Fibroblast of the aortic adventitia (primary cell): ENCODE measurements at regions not wholly inside any gene's neighbourhood (a gene's known extent, or its start where the extent isn't known, plus 50 kb on each side); places are given as distances from the start of the nearest gene placed in this dataset.

Source experiments
- DNase-seq: peaks from one replicate; pipeline ENCODE4 v3.0.0-alpha.2; 2010; ENCODE audit warnings: low read depth
- H3K4me3 ChIP-seq: 2 replicates; pipeline ENCODE4 v1.5.1; 2011; ENCODE audit warnings: low read depth, mild to moderate bottlenecking, control low read depth, low read length, moderate library complexity
- CTCF ChIP-seq: IDR thresholded peaks from 2 replicates; pipeline ENCODE4 v1.5.1; 2011; ENCODE audit warnings: mild to moderate bottlenecking, low read length, control low read depth, inconsistent platforms; ENCODE audit not compliant: insufficient read depth

GRCh38 chr6:163646133-163646532 is 231.6 kb downstream of the QKI start:
- no peak for DNase-seq
- H3K4me3 ChIP-seq: no peak overlapping the region

GRCh38 chr6:163645560-163645959 is 231.0 kb downstream of the QKI start:
- TF ChIP-seq CTCF: no peak
- no peak overlapping the region for H3K4me3 ChIP-seq
- DNase-seq: no peak

More at GRCh38 chr6:163646133-163646532, 231.6 kb downstream of the QKI start:
- TF ChIP-seq CTCF: no peak

GRCh38 chr6:163643866-163644265 is 229.3 kb downstream of the QKI start:
- H3K4me3 ChIP-seq: no peak overlapping the region
- TF ChIP-seq CTCF: no peak
- DNase-seq: no peak

GRCh38 chr6:163641706-163642105 is 227.2 kb downstream of the QKI start:
- no peak for DNase-seq
- TF ChIP-seq CTCF: no peak
- H3K4me3 ChIP-seq: no peak overlapping the region

GRCh38 chr6:163640641-163641040 is 226.1 kb downstream of the QKI start:
- no peak for TF ChIP-seq CTCF
- no peak for DNase-seq

GRCh38 chr6:163637524-163637923 is 223.0 kb downstream of the QKI start:
- H3K4me3 ChIP-seq: no peak overlapping the region
- no peak for TF ChIP-seq CTCF
- no peak for DNase-seq

More at GRCh38 chr6:163640641-163641040, 226.1 kb downstream of the QKI start:
- H3K4me3 ChIP-seq: no peak overlapping the region

- no peak for TF ChIP-seq CTCF
- no peak overlapping the region for H3K4me3 ChIP-seq
- DNase-seq: no peak
These were observed 221.3 kb downstream of the QKI start for GRCh38 chr6:163635731-163636364.
